PC-3 (cell line): ENCODE measurements at regions not wholly inside any gene's neighbourhood (a gene's known extent, or its start where the extent isn't known, plus 50 kb on each side); places are given as distances from the start of the nearest gene placed in this dataset.
"Not testable (repeated sequence)": the region's sequence is repeated elsewhere in the genome, so short reads cannot be mapped to it uniquely, and the experiment has no call there.

Experiments used
- ATAC-seq: fragments of 200-7000 bp; cut with Tn5 transposase; 2 replicates; pipeline ENCODE4 v1.9.1; 2020; ENCODE audit warnings: mild to moderate bottlenecking, moderate library complexity
- BruUV-seq: library from RNA; stranded (reverse); fragments of 400-500 nt; replicated peaks from 2 replicates; lab custom pipeline; 2021; lab: Mats Ljungman, UMichigan
- CTCF ChIA-PET: fragments of 300-600 bp; sonication (Branson Sonifier 250); formaldehyde crosslinking; loops from one replicate; lab custom pipeline; 2022; ENCODE audit warnings: antibody characterized with exemption; lab: Charles Lee
- POLR2A ChIA-PET: fragments of 300-600 bp; sonication (Branson Sonifier 250); formaldehyde crosslinking; loops from one replicate; lab custom pipeline; 2022; ENCODE audit warnings: antibody characterized with exemption; ENCODE audit not compliant: unreplicated experiment; lab: Charles Lee
- DNase-seq: peaks from one replicate; pipeline ENCODE4 v3.0.0-alpha.2; 2015
- H2AFZ ChIP-seq: fragments of 300-600 bp; sonication (generic); 2 replicates; pipeline ENCODE4 v1.6.0; 2016; ENCODE audit warnings: antibody characterized with exemption, low read length
- H3F3A ChIP-seq: fragments of 300-600 bp; sonication (generic); one replicate; pipeline ENCODE4 v1.6.0; 2017; ENCODE audit warnings: antibody characterized with exemption, low read length, control low read depth, mild to moderate bottlenecking; ENCODE audit not compliant: unreplicated experiment
- H3K27ac ChIP-seq: fragments of 300-600 bp; sonication (generic); 2 replicates; pipeline ENCODE4 v1.5.1; 2016; ENCODE audit warnings: mild to moderate bottlenecking, low read length
- H3K27me3 ChIP-seq: fragments of 300-600 bp; sonication (generic); 2 replicates; pipeline ENCODE4 v1.6.1; 2016; ENCODE audit warnings: low read length, mixed read lengths
- H3K36me3 ChIP-seq: fragments of 300-600 bp; sonication (generic); 2 replicates; pipeline ENCODE4 v1.6.1; 2016; ENCODE audit warnings: low read depth, mixed run types, low read length, mixed read lengths
- H3K4me1 ChIP-seq: fragments of 300-600 bp; sonication (generic); 2 replicates; pipeline ENCODE4 v1.5.1; 2016; ENCODE audit warnings: low read length; ENCODE audit not compliant: insufficient read depth
- H3K4me2 ChIP-seq: fragments of 300-600 bp; sonication (generic); 2 replicates; pipeline ENCODE4 v1.6.0; 2016; ENCODE audit warnings: low read length
- H3K4me3 ChIP-seq: fragments of 300-600 bp; sonication (generic); 2 replicates; pipeline ENCODE4 v1.5.1; 2016; ENCODE audit warnings: mild to moderate bottlenecking, low read length, mixed read lengths
- H3K79me2 ChIP-seq: fragments of 300-600 bp; sonication (generic); 2 replicates; pipeline ENCODE4 v1.6.1; 2017; ENCODE audit warnings: low read length, mixed read lengths
- H3K9ac ChIP-seq: fragments of 300-600 bp; sonication (generic); 2 replicates; pipeline ENCODE4 v1.6.0; 2016; ENCODE audit warnings: mild to moderate bottlenecking, low read length
- H3K9me2 ChIP-seq: fragments of 300-600 bp; sonication (generic); replicated peaks from 2 replicates; pipeline ENCODE4 v1.6.1; 2016; ENCODE audit warnings: mixed run types, low read length, mixed read lengths
- H3K9me3 ChIP-seq: fragments of 300-600 bp; sonication (generic); 2 replicates; pipeline ENCODE4 v1.6.1; 2016; ENCODE audit warnings: low read length, mixed read lengths
- H4K20me1 ChIP-seq: fragments of 300-600 bp; sonication (generic); 2 replicates; pipeline ENCODE4 v1.6.1; 2016; ENCODE audit warnings: low read length, mixed read lengths
- EZH2 ChIP-seq: fragments of 300-600 bp; sonication (generic); IDR thresholded peaks from one replicate; pipeline ENCODE4 v1.6.1; 2017; ENCODE audit warnings: antibody characterized with exemption, mild to moderate bottlenecking, low read length; ENCODE audit not compliant: unreplicated experiment
- EZH2phosphoT487 ChIP-seq: fragments of 300-600 bp; sonication (generic); IDR thresholded peaks from 2 replicates; pipeline ENCODE4 v1.6.1; 2018; ENCODE audit warnings: mild to moderate bottlenecking, antibody characterized with exemption, low read length, borderline replicate concordance
- intact Hi-C: fragments of 100-400 bp; cut with micrococcal nuclease; formaldehyde crosslinking; loops from 2 replicates; pipeline ENCODE4 v1.9.0; 2023
- TF ChIP-seq, protein P1 (sequence below): fragments of 300-600 bp; sonication (generic); conservative IDR thresholded peaks from 2 replicates; pipeline ENCODE4 v1.5.1; 2017; ENCODE audit warnings: antibody characterized with exemption, low read depth, mild to moderate bottlenecking, low read length

DNA sequence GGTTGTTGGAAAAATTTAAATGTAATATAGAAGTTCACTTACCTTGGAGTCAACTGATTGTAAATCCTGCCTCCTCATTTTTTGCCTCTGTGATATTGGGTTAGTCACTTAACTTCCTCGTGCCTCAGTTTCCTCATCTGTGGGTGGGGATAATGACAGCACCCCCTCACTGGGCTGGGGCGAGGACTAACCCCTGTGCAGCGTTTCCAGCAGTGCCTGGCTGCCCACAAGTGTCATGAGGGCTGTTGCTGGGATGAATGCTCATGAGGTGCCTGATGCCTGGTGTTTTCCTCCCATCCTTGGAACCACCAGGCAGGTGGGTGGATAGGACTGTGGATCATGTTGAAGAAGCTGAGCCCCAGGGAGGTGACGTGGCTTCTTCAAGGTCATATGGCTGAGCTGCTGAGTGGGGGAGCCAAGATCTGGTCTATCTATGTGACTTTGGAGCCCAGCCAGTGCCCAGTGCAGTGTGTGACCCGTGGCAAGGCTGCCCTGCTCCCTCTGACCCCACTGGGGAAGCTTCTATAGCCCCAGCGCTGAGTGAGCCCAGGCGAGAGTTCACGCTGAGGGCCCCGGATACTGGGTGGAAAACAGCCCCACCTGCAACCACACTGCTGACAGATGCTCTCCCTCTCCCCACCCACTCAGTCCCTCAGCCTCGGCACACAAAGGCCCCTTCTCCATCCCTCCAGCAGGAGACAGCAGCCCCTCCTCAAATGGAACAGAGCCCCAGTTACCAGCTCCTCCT lies 446.0 kb downstream of the PTPRU start:
- no peaks in the 10 kb centered on the region for H3K79me2 ChIP-seq
- no peaks in the 10 kb centered on the region for H3K36me3 ChIP-seq
- H3K4me1 ChIP-seq = peaks cover 26% of the 10 kb centered on the region
- intact Hi-C loops = loop anchor here (1.0 to 2.0 kb wide), 2 partner anchors 44 to 112 kb away; no protein-coding TSS in a partner anchor
- BruUV-seq = no TSS peak
- ATAC-seq (peak; percentile 44), DNase-seq (no peak)
- peak overlapping the region; percentile 65 for H3K4me2 ChIP-seq
- CTCF ChIA-PET = interaction anchor here (0.6 kb wide), 1 partner anchor 350 kb away, joined by 3 read pairs; no protein-coding TSS in a partner anchor
- no peaks in the 10 kb centered on the region for H3K9me2 ChIP-seq
- H3F3A ChIP-seq = no peaks in the 10 kb centered on the region
- H3K27me3 ChIP-seq = no peaks in the 10 kb centered on the region
- no peaks in the 10 kb centered on the region for H3K9me3 ChIP-seq
- TF ChIP-seq EZH2phosphoT487 = no peak
- no peak for TF ChIP-seq EZH2
- TF ChIP-seq, protein P1, sequence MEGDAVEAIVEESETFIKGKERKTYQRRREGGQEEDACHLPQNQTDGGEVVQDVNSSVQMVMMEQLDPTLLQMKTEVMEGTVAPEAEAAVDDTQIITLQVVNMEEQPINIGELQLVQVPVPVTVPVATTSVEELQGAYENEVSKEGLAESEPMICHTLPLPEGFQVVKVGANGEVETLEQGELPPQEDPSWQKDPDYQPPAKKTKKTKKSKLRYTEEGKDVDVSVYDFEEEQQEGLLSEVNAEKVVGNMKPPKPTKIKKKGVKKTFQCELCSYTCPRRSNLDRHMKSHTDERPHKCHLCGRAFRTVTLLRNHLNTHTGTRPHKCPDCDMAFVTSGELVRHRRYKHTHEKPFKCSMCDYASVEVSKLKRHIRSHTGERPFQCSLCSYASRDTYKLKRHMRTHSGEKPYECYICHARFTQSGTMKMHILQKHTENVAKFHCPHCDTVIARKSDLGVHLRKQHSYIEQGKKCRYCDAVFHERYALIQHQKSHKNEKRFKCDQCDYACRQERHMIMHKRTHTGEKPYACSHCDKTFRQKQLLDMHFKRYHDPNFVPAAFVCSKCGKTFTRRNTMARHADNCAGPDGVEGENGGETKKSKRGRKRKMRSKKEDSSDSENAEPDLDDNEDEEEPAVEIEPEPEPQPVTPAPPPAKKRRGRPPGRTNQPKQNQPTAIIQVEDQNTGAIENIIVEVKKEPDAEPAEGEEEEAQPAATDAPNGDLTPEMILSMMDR = no peak
- POLR2A ChIA-PET = interaction anchor here (0.7 kb wide), 1 partner anchor 242 kb away, joined by 6 read pairs; no protein-coding TSS in a partner anchor
- H4K20me1 ChIP-seq = no peaks in the 10 kb centered on the region
- peak overlapping the region; percentile 55 for H3K27ac ChIP-seq
- peak overlapping the region; percentile 29; the same call in 1 of the 2 replicates for H2AFZ ChIP-seq
- no peak overlapping the region for H3K4me3 ChIP-seq
- no peak overlapping the region for H3K9ac ChIP-seq

DNA sequence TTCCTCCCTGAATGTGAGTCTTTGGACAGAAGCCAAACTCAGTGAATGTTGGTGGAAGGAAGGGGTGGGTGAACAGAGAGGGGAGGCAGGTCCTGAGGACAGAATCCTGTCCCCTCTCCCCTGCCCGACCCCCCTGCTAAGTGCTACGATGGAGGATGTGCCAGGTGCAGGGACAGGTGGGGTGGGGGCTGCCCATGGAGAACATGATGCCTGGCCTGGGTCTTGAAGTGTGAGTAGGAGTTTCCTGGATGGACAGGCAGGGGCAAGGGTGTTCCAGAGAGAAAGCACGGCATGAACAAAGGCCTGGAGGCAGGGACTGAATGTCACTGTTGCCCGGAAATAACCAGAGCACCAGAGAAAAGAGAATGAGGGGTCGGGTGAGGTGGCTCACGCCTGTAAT lies 445.1 kb downstream of the PTPRU start:
- H3K79me2 ChIP-seq, H3K27me3 ChIP-seq, H3K9me3 ChIP-seq, CTCF ChIA-PET, H3K9me2 ChIP-seq, BruUV-seq, H3K9ac ChIP-seq, DNase-seq, H3K4me3 ChIP-seq, POLR2A ChIA-PET, H3K36me3 ChIP-seq, H3F3A ChIP-seq, intact Hi-C loops, H4K20me1 ChIP-seq, H3K4me2 ChIP-seq, H2AFZ ChIP-seq, ATAC-seq, H3K27ac ChIP-seq: not testable (repeated sequence)
- H3K4me1 ChIP-seq = peaks cover 25% of the 10 kb centered on the region

DNA sequence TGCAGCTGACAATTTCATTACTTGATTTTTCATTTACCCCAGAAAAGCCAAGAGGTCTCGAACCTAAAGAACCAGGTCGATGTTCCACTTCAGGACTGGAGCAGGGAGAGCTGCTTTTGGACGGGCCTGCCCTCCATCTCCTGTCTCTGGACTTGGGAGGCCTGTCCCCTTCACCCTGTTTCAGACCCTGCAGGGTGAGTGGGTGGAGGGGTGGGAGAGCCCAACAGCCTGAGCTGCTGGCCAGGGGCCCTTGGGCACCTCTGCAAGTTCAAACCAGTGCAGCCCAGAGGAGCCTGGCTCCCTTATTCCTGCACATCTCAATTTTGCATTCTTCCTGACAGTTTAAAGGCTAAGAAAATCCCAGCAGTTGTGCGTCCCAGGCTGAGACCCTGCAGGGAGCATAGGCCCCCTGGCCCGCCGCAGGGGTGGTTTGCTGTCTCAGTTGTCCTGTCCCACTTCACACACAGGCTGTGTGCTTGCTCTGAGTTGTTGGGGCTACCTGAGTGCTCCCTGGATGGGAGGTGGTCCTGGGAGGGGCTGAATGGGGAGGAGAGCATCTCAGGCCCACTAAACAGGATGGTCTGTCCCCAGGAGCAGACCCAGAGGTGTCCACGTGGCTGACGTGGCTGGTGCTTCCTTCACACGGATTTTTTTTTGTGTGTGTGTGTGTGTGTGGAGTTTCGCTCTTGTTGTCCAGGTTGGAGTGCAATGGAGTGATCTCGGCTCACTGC lies 443.7 kb downstream of the PTPRU start:
- Histone ChIP-seq H3K27ac (no peak overlapping the region), H3K9me3 (no peaks in the 10 kb centered on the region), H3K9ac (no peak overlapping the region), H3K27me3 (no peaks in the 10 kb centered on the region), H3K9me2 (no peaks in the 10 kb centered on the region), H3K79me2 (no peaks in the 10 kb centered on the region), H3K4me3 (no peak overlapping the region), H3F3A (no peaks in the 10 kb centered on the region), H4K20me1 (no peaks in the 10 kb centered on the region), H3K4me1 (peaks cover 19% of the 10 kb centered on the region), H2AFZ (no peak overlapping the region), H3K36me3 (no peaks in the 10 kb centered on the region), H3K4me2 (no peak overlapping the region)
- ATAC-seq = no peak
- BruUV-seq = no TSS peak
- DNase-seq = no peak
- POLR2A ChIA-PET = no interaction called here
- intact Hi-C loops = no loop called here
- CTCF ChIA-PET = no interaction called here
- TF ChIP-seq EZH2 (no peak), EZH2phosphoT487 (no peak)
- TF ChIP-seq, protein P1 = no peak
